ENCODE measurements at regions not wholly inside any gene's neighbourhood (a gene's known extent, or its start where the extent isn't known, plus 50 kb on each side); places are given as distances from the start of the nearest gene placed in this dataset.

DNA sequence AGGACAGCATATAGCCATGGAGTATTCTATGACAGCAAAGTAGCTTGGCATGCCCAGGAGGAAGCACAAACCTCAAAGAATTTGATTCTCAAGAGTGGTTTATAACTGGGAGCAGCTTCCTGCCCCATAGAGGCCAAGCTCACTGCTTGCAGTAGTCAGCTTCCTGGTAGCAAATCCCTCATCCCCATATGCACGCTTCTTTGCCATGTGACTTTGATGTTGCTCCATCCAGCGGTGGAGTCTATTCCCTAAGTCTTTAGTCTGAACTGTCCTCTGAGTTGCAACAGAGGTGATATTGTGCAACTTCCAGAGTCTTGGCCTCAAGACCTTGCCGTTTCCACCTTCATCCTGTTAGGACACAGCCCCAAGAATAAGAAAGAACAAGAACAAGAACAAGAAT lies 996.8 kb upstream of the TMEM132C start (continued):
- TF ChIP-seq ARID4B (CRISPR knock-in tag; IDR thresholded peaks at IDR 0.05; ENCODE audit: borderline replicate concordance) = no peak

DNA sequence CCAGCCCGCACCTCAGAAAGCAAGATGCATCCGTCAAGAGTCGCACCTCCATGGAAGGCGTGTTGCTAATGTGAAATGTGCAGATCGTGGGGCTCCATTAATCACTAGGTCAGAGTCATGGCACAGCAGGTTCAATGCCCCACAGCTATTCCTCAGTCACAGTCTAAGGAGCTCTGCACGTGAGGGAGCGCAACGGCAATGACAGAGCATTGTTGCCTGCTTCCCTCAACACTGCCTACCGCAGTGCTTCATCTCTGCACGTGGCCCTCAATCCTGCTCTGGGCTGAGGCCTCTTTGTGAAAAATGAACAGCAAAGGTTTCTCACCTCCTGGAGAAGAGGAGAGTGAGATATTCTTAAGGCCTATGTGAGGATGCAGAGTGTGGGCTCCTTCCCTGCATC lies 995.2 kb upstream of the TMEM132C start:
- no peak for ATAC-seq
- no peak for DNase-seq (ENCODE audit: low spot score)
- Mint-ChIP-seq H3K36me3 (peaks cover 63% of the 10 kb centered on the region), H3K27ac (no peak overlapping the region), H3K9me3 (peaks cover 85% of the 10 kb centered on the region), H3K27me3 (ENCODE audit: low read depth) (peaks cover 4% of the 10 kb centered on the region; the same call in 1 of the 2 replicates), H3K4me3 (no peak overlapping the region), H3K4me1 (no peaks in the 10 kb centered on the region)
- no peak for TF ChIP-seq NFE2L1 (CRISPR knock-in tag; IDR thresholded peaks at IDR 0.05)
- TF ChIP-seq GABPB1 (CRISPR knock-in tag; IDR thresholded peaks at IDR 0.05) = no peak
- no peak for TF ChIP-seq JUN (CRISPR knock-in tag; IDR thresholded peaks at IDR 0.05)
- no peak for TF ChIP-seq ZBTB21 (CRISPR knock-in tag; IDR thresholded peaks at IDR 0.05; ENCODE audit: borderline replicate concordance)
- no peak for TF ChIP-seq STAT6 (CRISPR knock-in tag; conservative IDR thresholded peaks at IDR 0.05; ENCODE audit: low read depth)
- TF ChIP-seq, protein P1, sequence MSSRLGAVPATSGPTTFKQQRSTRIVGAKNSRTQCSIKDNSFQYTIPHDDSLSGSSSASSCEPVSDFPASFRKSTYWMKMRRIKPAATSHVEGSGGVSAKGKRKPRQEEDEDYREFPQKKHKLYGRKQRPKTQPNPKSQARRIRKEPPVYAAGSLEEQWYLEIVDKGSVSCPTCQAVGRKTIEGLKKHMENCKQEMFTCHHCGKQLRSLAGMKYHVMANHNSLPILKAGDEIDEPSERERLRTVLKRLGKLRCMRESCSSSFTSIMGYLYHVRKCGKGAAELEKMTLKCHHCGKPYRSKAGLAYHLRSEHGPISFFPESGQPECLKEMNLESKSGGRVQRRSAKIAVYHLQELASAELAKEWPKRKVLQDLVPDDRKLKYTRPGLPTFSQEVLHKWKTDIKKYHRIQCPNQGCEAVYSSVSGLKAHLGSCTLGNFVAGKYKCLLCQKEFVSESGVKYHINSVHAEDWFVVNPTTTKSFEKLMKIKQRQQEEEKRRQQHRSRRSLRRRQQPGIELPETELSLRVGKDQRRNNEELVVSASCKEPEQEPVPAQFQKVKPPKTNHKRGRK (CRISPR knock-in tag; IDR thresholded peaks at IDR 0.05; ENCODE audit: borderline replicate concordance) = no peak
- TF ChIP-seq TP53 (CRISPR knock-in tag; IDR thresholded peaks at IDR 0.05) = no peak
- CTCF ChIA-PET = no interaction called here
- POLR2A ChIA-PET = no interaction called here

GRCh38 chr12:127272864-127273263 lies 994.1 kb upstream of the TMEM132C start:
- no peak for ATAC-seq
- H3K9me3 Mint-ChIP-seq = peaks cover 80% of the 10 kb centered on the region
- H3K4me1 Mint-ChIP-seq = no peaks in the 10 kb centered on the region
- H3K27ac Mint-ChIP-seq = no peak overlapping the region
- CTCF ChIA-PET = no interaction called here
- TF ChIP-seq ZNF263 (CRISPR knock-in tag; IDR thresholded peaks at IDR 0.05; ENCODE audit: low read depth) (no peak), E2F1 (CRISPR knock-in tag; IDR thresholded peaks at IDR 0.05) (no peak), SP1 (CRISPR knock-in tag; conservative IDR thresholded peaks at IDR 0.05) (no peak), NR2C2 (CRISPR knock-in tag; IDR thresholded peaks at IDR 0.05) (no peak)
- TF ChIP-seq, protein P2, sequence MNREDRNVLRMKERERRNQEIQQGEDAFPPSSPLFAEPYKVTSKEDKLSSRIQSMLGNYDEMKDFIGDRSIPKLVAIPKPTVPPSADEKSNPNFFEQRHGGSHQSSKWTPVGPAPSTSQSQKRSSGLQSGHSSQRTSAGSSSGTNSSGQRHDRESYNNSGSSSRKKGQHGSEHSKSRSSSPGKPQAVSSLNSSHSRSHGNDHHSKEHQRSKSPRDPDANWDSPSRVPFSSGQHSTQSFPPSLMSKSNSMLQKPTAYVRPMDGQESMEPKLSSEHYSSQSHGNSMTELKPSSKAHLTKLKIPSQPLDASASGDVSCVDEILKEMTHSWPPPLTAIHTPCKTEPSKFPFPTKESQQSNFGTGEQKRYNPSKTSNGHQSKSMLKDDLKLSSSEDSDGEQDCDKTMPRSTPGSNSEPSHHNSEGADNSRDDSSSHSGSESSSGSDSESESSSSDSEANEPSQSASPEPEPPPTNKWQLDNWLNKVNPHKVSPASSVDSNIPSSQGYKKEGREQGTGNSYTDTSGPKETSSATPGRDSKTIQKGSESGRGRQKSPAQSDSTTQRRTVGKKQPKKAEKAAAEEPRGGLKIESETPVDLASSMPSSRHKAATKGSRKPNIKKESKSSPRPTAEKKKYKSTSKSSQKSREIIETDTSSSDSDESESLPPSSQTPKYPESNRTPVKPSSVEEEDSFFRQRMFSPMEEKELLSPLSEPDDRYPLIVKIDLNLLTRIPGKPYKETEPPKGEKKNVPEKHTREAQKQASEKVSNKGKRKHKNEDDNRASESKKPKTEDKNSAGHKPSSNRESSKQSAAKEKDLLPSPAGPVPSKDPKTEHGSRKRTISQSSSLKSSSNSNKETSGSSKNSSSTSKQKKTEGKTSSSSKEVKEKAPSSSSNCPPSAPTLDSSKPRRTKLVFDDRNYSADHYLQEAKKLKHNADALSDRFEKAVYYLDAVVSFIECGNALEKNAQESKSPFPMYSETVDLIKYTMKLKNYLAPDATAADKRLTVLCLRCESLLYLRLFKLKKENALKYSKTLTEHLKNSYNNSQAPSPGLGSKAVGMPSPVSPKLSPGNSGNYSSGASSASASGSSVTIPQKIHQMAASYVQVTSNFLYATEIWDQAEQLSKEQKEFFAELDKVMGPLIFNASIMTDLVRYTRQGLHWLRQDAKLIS (CRISPR knock-in tag; IDR thresholded peaks at IDR 0.05; ENCODE audit: borderline replicate concordance) = no peak
- TF ChIP-seq, protein P3, sequence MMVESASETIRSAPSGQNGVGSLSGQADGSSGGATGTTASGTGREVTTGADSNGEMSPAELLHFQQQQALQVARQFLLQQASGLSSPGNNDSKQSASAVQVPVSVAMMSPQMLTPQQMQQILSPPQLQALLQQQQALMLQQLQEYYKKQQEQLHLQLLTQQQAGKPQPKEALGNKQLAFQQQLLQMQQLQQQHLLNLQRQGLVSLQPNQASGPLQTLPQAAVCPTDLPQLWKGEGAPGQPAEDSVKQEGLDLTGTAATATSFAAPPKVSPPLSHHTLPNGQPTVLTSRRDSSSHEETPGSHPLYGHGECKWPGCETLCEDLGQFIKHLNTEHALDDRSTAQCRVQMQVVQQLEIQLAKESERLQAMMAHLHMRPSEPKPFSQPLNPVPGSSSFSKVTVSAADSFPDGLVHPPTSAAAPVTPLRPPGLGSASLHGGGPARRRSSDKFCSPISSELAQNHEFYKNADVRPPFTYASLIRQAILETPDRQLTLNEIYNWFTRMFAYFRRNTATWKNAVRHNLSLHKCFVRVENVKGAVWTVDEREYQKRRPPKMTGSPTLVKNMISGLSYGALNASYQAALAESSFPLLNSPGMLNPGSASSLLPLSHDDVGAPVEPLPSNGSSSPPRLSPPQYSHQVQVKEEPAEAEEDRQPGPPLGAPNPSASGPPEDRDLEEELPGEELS (CRISPR knock-in tag; IDR thresholded peaks at IDR 0.05) = no peak
- DNase-seq (ENCODE audit: low spot score) = no peak
- H3K27me3 Mint-ChIP-seq (ENCODE audit: low read depth) = no peaks in the 10 kb centered on the region
- no peak overlapping the region for H3K4me3 Mint-ChIP-seq
- POLR2A ChIA-PET = no interaction called here
- H3K36me3 Mint-ChIP-seq = peaks cover 58% of the 10 kb centered on the region
